ENCODE measurements at regions not wholly inside any gene's neighbourhood (a gene's known extent, or its start where the extent isn't known, plus 50 kb on each side); places are given as distances from the start of the nearest gene placed in this dataset.

DNA sequence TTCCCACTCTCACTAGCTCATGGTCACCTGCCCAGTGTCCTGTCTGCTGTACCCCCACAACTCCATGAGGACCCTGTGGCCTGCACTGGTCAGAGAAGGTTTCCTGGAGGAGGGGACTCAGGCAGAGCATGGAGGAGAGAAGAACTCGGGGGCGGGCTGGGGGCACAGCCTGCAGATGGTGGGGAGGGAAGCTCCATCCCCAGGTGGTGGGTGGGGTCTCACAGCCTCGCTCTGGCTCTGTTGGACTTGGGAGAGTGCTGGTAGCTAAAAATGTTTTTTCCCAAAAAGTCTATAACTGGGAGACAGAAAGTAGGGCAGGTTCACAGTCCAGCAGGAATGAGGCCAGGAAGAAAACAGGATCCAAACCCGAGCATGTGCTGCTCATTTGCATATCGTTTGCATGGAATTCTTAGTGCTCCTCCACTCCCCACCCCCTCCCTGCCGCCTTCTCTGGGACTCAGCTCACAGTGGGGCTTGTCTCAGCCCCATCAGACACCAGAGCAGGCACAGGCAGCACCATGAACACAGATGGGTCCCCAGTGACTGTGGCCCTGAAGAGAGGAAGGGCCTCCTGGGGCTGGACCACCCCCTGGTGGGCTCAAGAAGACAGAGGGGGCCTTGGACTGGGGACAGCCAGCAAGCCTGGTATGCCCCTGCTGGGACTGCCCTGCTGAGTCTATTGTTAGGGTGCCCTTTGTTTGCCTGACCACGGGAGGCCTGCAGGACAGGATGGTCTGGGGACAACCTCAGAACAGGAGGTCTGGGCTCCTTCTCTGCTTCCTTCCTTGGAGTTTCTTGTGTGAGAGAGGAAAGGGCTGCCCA, 67.0 kb upstream of the SFSWAP start:
- ChIA-PET CTCF (ENCODE audit: low intra/inter-chr PET ratio) (no interaction called here), POLR2A (interaction anchor here (0.5 kb wide), 1 partner anchor 385 kb away, joined by 3 read pairs; no protein-coding TSS in a partner anchor)
- no TSS peak for BruUV-seq (replicated peaks)
- ATAC-seq, result no peak
- H3K9me1 ChIP-seq (ENCODE audit: control insufficient read depth, insufficient read depth, low read length), result no peaks in the 10 kb centered on the region
- H3K9ac ChIP-seq (ENCODE audit: insufficient read depth in 1 of 2, low read depth in 2 of 2, low read length in 2 of 2), result no peak overlapping the region
- H3K27ac ChIP-seq (ENCODE audit: extremely low read depth, low read depth, low read length), result no peak overlapping the region
- TF ChIP-seq ZNF707 (CRISPR knock-in tag; conservative IDR thresholded peaks at IDR 0.05) (no peak), LARP7 (IDR thresholded peaks at IDR 0.05) (no peak), TAF15 (IDR thresholded peaks at IDR 0.05; ENCODE audit: low read depth, low read length) (no peak), MTA2 (IDR thresholded peaks at IDR 0.05; ENCODE audit: low read depth) (no peak)
- TF ChIP-seq, protein P1, sequence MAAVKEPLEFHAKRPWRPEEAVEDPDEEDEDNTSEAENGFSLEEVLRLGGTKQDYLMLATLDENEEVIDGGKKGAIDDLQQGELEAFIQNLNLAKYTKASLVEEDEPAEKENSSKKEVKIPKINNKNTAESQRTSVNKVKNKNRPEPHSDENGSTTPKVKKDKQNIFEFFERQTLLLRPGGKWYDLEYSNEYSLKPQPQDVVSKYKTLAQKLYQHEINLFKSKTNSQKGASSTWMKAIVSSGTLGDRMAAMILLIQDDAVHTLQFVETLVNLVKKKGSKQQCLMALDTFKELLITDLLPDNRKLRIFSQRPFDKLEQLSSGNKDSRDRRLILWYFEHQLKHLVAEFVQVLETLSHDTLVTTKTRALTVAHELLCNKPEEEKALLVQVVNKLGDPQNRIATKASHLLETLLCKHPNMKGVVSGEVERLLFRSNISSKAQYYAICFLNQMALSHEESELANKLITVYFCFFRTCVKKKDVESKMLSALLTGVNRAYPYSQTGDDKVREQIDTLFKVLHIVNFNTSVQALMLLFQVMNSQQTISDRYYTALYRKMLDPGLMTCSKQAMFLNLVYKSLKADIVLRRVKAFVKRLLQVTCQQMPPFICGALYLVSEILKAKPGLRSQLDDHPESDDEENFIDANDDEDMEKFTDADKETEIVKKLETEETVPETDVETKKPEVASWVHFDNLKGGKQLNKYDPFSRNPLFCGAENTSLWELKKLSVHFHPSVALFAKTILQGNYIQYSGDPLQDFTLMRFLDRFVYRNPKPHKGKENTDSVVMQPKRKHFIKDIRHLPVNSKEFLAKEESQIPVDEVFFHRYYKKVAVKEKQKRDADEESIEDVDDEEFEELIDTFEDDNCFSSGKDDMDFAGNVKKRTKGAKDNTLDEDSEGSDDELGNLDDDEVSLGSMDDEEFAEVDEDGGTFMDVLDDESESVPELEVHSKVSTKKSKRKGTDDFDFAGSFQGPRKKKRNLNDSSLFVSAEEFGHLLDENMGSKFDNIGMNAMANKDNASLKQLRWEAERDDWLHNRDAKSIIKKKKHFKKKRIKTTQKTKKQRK (IDR thresholded peaks at IDR 0.05; ENCODE audit: borderline replicate concordance, low read depth, low read length), result no peak
- H3K9me3 ChIP-seq (replicated peaks; ENCODE audit: control insufficient read depth, insufficient read depth, low read depth, low read length), result no peaks in the 10 kb centered on the region; the same call in 1 of the 2 replicates
- H3K79me2 ChIP-seq (ENCODE audit: control insufficient read depth, insufficient read depth, low read length), result no peaks in the 10 kb centered on the region
- no peaks in the 10 kb centered on the region for H4K20me1 ChIP-seq (replicated peaks; ENCODE audit: control insufficient read depth, insufficient read depth, low read length)
- intact Hi-C loops (cut with micrococcal nuclease) (loop anchor here (5.0 kb wide), 1 partner anchor 332 kb away; no protein-coding TSS in a partner anchor), in situ Hi-C loops (cut with MboI) (loop anchor here (5.0 kb wide), 1 partner anchor 332 kb away; no protein-coding TSS in a partner anchor)
- no peak for FAIRE-seq
- 3% methylated on average over 5 of the region's 7 CpGs for WGBS (ENCODE audit: insufficient coverage, low coverage, missing lambda C conversion rate)
- H3K36me3 ChIP-seq (ENCODE audit: control insufficient read depth, insufficient read depth, low read length), result no peaks in the 10 kb centered on the region
- H3K27me3 ChIP-seq (ENCODE audit: control insufficient read depth in 2 of 2, insufficient read depth in 2 of 2, low read length in 2 of 2), result peaks cover 3 to 13% of the 10 kb centered on the region in 2 experiments; a peak in 3 of 5 replicates
- no peak overlapping the region for H3K4me3 ChIP-seq
- H3K4me1 ChIP-seq (replicated peaks in 1 of 2; ENCODE audit: control insufficient read depth in 2 of 2, insufficient read depth in 2 of 2, low read length in 2 of 2), result peaks cover 12% of the 10 kb centered on the region in 2 experiments; a peak in 4 of 5 replicates
- H2AFZ ChIP-seq (ENCODE audit: low read depth, low read length), result no peak overlapping the region
- no peak overlapping the region for H3K4me2 ChIP-seq (ENCODE audit: insufficient read depth, low read length)
- no peak for DNase-seq (ENCODE audit: extremely low read depth in 1 of 4, low spot score in 3 of 4)
